Activated CD8-positive, alpha-beta T cell treated with anti-CD3 and anti-CD28 coated beads for 36 hours (primary cell): ENCODE measurements at regions not wholly inside any gene's neighbourhood (a gene's known extent, or its start where the extent isn't known, plus 50 kb on each side); places are given as distances from the start of the nearest gene placed in this dataset.

ENCODE experiments used
- ATAC-seq: fragments of 200-7000 bp; cut with Tn5 transposase; one replicate; pipeline ENCODE4 v1.10.0; 2021; ENCODE audit warnings: mild to moderate bottlenecking, moderate library complexity
- CTCF ChIA-PET: fragments of 350-600 bp; sonication (Branson Sonifier 250); formaldehyde crosslinking; loops from one replicate; lab custom pipeline; 2021; ENCODE audit warnings: antibody characterized with exemption; lab: Charles Lee
- POLR2A ChIA-PET: fragments of 350-600 bp; sonication (Branson Sonifier 250); formaldehyde crosslinking; loops from one replicate; lab custom pipeline; 2021; ENCODE audit warnings: antibody characterized with exemption; lab: Charles Lee
- DNase-seq: peaks from one replicate; pipeline ENCODE4 v3.0.0-alpha.2; 2020
- H3K27ac Mint-ChIP-seq: one replicate; pipeline ENCODE4 v1.8.0; 2021; ENCODE audit warnings: mild to moderate bottlenecking, mixed read lengths
- H3K27me3 Mint-ChIP-seq: one replicate; pipeline ENCODE4 v1.8.0; 2021; ENCODE audit warnings: mixed read lengths
- H3K36me3 Mint-ChIP-seq: one replicate; pipeline ENCODE4 v1.8.0; 2021; ENCODE audit warnings: low read depth, mixed read lengths
- H3K4me1 Mint-ChIP-seq: one replicate; pipeline ENCODE4 v1.8.0; 2021; ENCODE audit warnings: low read depth, mixed read lengths
- H3K4me3 Mint-ChIP-seq: one replicate; pipeline ENCODE4 v1.8.0; 2021; ENCODE audit warnings: mild to moderate bottlenecking, moderate library complexity, mixed read lengths
- H3K9me3 Mint-ChIP-seq: one replicate; pipeline ENCODE4 v1.8.0; 2021; ENCODE audit warnings: mixed read lengths
- CTCF ChIP-seq: fragments of 200-600 bp; IDR thresholded peaks from one replicate; pipeline ENCODE4 v1.8.0; 2022; ENCODE audit warnings: antibody characterized with exemption, mild to moderate bottlenecking
- intact Hi-C: fragments of 100-400 bp; cut with micrococcal nuclease; formaldehyde crosslinking; loops from one replicate; pipeline ENCODE4 v1.10.0; 2022

- POLR2A ChIA-PET, result no interaction called here
- CTCF ChIA-PET, result no interaction called here
- intact Hi-C loops, result no loop called here
- no peak for TF ChIP-seq CTCF
- no peak for ATAC-seq
- Mint-ChIP-seq H3K9me3 (no peaks in the 10 kb centered on the region), H3K27ac (no peak overlapping the region), H3K4me1 (no peaks in the 10 kb centered on the region), H3K27me3 (peaks cover 19% of the 10 kb centered on the region), H3K4me3 (no peak overlapping the region), H3K36me3 (no peaks in the 10 kb centered on the region)
- no peak for DNase-seq
Observed at GRCh38 chr3:187458921-187459320, 90.7 kb downstream of the RTP4 start.

GRCh38 chr3:187458383-187458782, 90.2 kb downstream of the RTP4 start:
- Mint-ChIP-seq H3K27me3 (peaks cover 17% of the 10 kb centered on the region), H3K4me3 (no peak overlapping the region), H3K4me1 (no peaks in the 10 kb centered on the region), H3K27ac (no peak overlapping the region), H3K36me3 (no peaks in the 10 kb centered on the region), H3K9me3 (no peaks in the 10 kb centered on the region)
- no peak for TF ChIP-seq CTCF
- no peak for DNase-seq
- intact Hi-C loops, result no loop called here
- ATAC-seq, result no peak
- CTCF ChIA-PET, result no interaction called here
- POLR2A ChIA-PET, result no interaction called here

GRCh38 chr3:187456250-187456649, 88.1 kb downstream of the RTP4 start:
- no peak overlapping the region for H3K27ac Mint-ChIP-seq
- TF ChIP-seq CTCF, result no peak
- POLR2A ChIA-PET, result no interaction called here

GRCh38 chr3:187454085-187454815, 86.1 kb downstream of the RTP4 start:
- peaks cover 14% of the 10 kb centered on the region for H3K27me3 Mint-ChIP-seq
- H3K9me3 Mint-ChIP-seq, result no peaks in the 10 kb centered on the region
- H3K27ac Mint-ChIP-seq, result no peak overlapping the region
- no peak for ATAC-seq
- ChIA-PET POLR2A (no interaction called here), CTCF (no interaction called here)
- intact Hi-C loops, result no loop called here
- no peak for TF ChIP-seq CTCF
- H3K4me1 Mint-ChIP-seq, result no peaks in the 10 kb centered on the region
- DNase-seq, result no peak
- H3K36me3 Mint-ChIP-seq, result no peaks in the 10 kb centered on the region
- no peak overlapping the region for H3K4me3 Mint-ChIP-seq

More at GRCh38 chr3:187456250-187456649, 88.1 kb downstream of the RTP4 start:
- Mint-ChIP-seq H3K4me1 (no peaks in the 10 kb centered on the region), H3K36me3 (no peaks in the 10 kb centered on the region), H3K4me3 (no peak overlapping the region), H3K27me3 (peaks cover 14% of the 10 kb centered on the region), H3K9me3 (no peaks in the 10 kb centered on the region)
- CTCF ChIA-PET, result interaction anchor here (1.1 to 1.2 kb wide), 2 partner anchors 21 to 137 kb away, joined by 3 read pairs; no protein-coding TSS in a partner anchor
- ATAC-seq (no peak), DNase-seq (no peak)
- intact Hi-C loops, result no loop called here

- Mint-ChIP-seq H3K4me3 (no peak overlapping the region), H3K36me3 (no peaks in the 10 kb centered on the region), H3K9me3 (no peaks in the 10 kb centered on the region), H3K4me1 (no peaks in the 10 kb centered on the region), H3K27ac (no peak overlapping the region), H3K27me3 (peaks cover 3% of the 10 kb centered on the region)
- no peak for TF ChIP-seq CTCF
- intact Hi-C loops, result no loop called here
- ATAC-seq, result no peak
- no peak for DNase-seq
- CTCF ChIA-PET, result interaction anchor here (0.7 to 1.3 kb wide), 3 partner anchors 130 to 228 kb away, joined by 3 read pairs; no protein-coding TSS in a partner anchor
- POLR2A ChIA-PET, result no interaction called here
Observed at GRCh38 chr3:187450431-187451190, 82.4 kb downstream of the RTP4 start.
